Forelimb muscle (tissue), 1 donor: ENCODE measurements at regions not wholly inside any gene's neighbourhood (a gene's known extent, or its start where the extent isn't known, plus 50 kb on each side); places are given as distances from the start of the nearest gene placed in this dataset.
"Not testable (repeated sequence)": the region's sequence is repeated elsewhere in the genome, so short reads cannot be mapped to it uniquely, and the experiment has no call there.

Experiments used
- DNase-seq: peaks from one replicate; pipeline ENCODE4 v3.0.0-alpha.2; 2013; ENCODE audit warnings: low read depth

GRCh38 chr7:66503551-66504031 lies 125.1 kb upstream of the KCTD7 start:
- DNase-seq = no peak

DNA sequence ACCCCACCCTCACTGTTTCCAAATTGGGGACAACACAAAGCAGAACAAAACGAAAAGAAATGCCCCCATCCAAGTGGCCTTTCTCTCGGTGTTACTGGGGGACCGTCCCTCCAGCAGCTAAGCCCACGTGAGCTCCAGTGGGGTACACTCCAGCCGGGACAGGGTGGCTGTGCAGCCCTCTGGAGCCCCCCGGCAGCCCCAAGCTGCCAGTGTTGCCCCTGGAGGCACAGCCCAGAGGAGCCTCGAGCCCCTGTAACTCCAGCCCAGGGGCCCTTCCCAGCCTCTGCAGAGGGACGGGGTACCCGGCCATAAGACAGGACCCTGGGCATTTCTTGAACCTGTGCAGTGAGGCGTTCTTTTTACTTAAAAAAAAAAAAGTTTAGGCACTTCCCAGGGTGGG lies 124.5 kb upstream of the KCTD7 start:
- no peak for DNase-seq

- no peak for DNase-seq
These were observed 123.7 kb upstream of the KCTD7 start for GRCh38 chr7:66505009-66505408.

DNA sequence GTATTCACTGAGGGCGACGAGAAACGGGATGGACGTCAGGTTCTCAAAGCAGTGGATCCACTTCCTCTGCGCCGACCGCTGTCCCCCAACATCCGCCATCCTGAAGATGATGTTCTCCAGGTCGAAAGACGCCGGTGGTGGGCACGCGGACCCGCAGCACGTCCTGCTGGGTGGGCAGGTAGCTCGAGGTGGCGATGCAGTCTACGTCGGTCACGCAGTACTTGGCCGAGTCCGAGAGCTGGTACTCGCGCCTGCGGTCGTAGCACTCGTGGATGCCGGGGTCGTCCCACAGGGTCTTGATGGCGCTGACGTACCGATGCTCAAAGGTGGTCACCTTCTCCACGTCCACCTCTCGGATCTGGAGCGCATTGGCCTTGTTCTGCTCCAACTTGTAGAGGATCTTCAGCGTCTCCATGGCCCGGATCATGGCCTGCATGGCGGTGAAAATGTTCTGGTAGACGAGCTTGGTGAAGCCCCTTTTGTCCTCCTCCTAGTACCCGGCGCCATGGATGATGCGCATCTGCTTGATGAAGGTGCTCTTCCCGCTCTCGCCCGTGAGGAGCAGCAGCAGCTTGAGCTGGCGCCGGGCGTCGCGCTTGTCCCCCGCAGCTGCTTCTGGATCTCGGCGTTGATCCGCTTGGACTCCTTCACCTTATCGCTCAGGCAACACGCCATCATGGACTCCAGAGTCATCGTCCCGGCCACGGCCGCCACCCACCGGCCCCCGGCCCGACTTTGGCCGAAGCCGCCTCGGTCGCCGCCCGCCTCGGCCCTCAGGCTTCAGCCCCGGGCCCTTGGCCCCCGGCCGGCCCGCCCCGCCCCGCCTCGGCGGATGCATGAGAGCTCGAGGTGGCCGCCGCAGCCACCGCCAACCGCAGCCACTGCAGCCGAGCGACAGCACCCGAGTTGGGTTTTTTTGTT lies 122.9 kb upstream of the KCTD7 start:
- DNase-seq = no peak

DNA sequence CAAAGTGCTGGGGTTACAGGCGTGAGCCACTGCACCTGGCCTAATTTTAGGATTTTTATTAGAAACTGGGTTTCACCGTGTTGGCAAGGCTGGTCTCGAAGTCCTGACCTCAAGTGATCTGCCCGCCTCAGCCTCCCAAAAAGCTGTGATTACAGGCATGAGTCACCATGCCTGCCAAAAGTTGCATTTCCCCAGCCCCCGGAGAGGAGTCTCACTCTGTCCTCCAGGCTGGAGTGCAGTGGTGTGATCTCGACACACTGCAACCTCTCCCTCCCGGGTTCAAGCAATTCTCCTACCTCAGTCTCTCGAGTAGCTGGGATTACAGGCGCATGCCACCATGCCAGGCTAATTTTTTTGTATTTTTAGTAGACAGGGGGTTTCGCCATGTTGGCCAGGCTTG lies 122.0 kb upstream of the KCTD7 start:
- not testable (repeated sequence) for DNase-seq

- DNase-seq = no peak
These were observed 120.9 kb upstream of the KCTD7 start for GRCh38 chr7:66507764-66508296.

DNA sequence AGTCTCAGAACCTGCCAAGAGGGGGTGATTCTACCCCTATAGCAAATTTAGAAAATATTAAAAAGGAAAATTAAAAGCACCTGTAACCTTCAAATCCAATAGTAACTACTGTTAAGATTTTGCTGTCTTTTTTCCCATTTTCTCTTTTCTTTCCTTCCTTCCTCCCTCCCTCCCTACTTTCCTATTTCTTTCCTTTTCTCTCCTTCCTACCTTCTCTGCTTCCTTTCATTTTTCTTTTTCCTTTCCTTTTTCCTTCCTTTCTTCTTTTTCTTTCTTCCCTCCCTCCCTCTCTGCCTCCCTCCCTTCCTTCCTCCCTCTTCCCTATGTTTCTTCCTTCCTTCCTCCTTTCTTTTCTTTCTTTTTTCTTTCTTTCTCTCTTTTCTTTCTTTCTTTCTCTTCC lies 120.2 kb upstream of the KCTD7 start:
- no peak for DNase-seq

DNA sequence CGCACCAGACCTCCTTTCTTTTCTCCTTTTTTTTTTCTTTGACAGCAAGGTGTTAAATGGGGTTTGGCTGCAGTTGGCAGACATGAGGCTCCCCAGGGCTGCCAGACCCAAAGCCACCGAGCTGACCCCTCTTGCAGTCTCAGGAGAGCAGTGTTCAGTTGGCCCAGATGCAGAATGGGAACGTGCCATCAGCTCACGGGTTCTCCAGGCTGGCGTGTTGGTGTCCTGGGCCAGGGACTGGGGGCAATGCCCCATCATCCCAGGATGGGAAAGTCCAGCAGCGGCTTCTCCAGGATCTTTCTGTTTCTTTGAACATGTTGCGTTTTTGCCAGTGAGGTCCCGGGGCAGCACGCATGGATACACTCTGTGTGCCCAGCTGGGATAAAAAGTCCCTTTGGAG lies 114.6 kb upstream of the KCTD7 start:
- no peak for DNase-seq

DNA sequence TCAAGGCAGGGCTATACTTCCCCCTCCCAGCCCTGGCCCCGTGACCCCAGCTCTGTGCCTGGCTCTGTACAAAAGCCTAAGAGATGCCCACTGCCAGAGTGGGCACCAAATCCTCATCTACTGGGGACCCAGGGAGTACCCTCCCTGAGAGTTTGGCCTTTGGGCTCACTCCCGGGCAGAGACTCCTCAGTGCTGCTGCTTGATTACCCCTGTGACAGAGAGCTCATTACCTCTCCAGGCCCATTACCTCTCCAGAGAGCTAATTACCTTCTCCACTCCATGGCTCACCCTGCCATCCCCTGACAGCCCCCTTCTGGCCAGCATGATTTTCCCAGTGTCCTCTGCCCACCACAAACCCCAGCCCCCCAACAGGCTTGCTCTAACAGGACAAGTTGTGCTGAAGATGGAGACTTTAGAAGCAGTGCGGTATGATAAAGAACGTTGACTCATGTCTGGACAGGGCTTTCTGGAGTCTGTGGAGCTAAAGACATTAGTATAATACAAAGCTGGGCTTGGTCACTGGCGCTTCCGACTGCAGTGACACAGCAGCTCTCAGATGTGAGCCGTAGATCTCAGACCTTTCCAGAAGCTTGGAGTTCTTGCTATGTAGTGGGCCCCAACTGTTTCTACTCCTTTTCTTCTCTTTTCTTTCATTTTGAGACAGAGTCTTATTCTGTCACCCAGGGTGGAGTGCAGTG lies 111.3 kb upstream of the KCTD7 start:
- no peak for DNase-seq

DNA sequence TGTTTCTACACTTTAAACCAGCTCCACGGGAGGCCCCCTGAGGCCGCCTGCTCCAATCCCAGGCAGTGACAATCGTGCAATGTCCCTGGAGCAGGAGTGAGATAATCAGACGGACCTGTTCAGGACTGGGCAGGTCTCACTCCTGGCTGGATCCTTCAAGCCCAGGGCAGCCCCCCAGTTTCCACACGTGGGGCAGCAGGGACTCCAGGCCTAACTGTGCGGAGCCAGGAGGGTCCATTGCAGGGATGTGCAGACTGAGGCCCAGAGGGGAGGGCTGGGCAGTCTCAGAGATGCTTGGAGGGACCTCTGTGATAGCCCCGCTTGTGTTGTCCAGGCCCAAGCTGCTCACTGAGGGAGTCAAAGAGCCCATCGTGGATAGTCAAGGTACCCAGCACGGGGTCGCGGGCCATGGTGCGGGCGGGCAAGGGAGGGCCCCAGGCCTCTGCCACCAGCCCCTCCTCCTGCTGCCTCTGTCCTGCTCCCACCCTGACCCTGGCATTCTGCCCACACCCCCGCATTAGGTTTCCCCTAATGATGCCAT lies 110.5 kb upstream of the KCTD7 start:
- DNase-seq = no peak

DNA sequence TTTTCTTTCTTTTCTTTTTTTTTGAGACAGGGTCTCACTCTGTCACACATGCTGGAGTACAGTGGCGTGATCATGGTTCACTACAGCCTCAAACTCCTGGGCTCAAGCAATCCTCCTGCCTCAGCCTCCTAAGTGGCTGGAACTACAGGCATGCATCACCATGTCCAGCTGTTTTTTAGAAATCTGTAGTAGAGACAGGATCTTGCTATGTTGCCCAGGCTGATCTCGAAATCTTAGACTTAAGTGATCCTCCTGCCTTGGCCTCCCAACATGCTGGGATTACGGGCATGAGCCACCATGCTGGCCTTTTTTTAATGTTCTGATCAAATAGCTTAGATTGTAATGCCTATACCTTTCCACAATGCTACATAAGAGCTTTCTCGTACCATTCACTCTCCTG lies 107.0 kb upstream of the KCTD7 start:
- no peak for DNase-seq

DNA sequence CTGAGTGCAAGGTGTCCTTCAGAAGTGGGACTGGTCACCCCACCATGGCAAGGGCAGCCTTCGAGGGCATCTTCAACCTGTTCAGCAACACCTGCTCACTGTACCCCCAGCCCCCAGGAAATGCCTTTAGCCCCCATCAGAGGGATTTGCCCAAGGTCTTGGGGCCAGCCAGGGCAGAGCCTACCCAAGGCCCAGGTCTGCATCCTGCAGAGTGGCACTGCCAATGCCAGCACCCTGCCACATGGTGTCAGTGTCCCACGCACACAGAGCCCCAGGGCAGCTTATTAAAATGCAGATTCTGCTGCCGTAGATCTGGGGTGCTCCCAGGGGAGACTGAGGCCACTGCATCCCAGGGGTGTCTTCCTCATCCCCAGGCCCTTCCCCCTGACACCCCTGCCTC lies 106.2 kb upstream of the KCTD7 start:
- DNase-seq = no peak

- DNase-seq = no peak
These were observed 105.3 kb upstream of the KCTD7 start for GRCh38 chr7:66523409-66523808.

DNA sequence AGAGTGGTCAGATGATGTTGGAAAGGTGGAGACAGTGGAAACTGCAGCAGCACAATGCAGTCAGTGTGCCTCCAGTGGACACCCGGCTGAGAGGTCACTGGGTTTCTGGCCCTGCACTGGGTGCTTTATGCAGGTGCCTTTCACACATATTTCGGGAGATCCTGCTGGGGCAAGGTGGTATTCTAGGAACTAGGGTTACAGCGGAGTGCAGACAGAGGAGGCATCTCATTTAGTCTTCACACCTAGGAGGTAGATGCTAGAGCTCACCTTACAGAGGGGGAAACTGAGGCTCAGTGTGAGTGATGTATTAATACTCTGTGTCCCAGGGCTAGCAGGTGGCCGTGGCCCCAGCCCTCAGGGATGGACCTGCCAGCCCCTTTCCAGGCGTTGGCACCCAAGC lies 103.9 kb upstream of the KCTD7 start:
- DNase-seq = no peak

DNA sequence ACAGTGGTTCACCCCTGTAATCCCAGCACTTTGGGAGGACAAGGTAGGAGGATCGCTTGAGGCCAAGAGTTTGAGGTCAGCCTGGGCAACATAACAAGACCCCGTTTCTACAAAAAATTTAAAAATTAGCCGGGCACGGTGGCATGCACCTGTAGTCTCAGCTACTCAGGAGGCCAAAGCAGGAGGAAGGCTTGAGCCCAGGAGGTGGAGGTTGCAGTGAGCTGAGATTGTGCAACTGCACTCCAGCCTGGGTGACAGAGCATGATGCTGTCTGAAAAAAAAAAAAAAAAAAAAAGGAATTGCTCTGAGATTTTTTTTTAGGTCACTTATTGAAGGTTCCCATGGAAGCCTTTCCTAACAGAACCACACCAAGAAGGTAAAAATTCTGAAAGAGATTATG lies 101.9 kb upstream of the KCTD7 start:
- not testable (repeated sequence) for DNase-seq

DNA sequence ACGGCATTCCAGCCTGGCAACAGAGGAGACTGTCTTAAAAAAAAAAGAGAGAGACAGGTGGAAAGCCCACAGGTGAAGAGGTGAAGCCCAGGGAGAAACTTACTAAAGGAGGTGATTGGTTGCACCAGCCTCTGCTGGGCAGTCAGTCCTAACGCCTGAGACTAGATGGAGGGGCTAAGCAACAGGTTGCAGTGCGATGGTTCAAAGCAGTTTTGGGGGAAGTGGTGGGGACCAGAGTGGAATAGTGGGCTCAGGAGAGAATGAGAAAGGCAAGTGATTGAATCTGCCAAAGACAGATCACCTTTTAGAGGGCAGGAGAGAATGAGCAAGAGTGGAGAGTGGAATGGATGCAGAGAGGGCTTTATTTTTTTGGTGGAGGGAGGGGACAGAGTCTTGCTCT lies 100.0 kb upstream of the KCTD7 start:
- DNase-seq = no peak

DNA sequence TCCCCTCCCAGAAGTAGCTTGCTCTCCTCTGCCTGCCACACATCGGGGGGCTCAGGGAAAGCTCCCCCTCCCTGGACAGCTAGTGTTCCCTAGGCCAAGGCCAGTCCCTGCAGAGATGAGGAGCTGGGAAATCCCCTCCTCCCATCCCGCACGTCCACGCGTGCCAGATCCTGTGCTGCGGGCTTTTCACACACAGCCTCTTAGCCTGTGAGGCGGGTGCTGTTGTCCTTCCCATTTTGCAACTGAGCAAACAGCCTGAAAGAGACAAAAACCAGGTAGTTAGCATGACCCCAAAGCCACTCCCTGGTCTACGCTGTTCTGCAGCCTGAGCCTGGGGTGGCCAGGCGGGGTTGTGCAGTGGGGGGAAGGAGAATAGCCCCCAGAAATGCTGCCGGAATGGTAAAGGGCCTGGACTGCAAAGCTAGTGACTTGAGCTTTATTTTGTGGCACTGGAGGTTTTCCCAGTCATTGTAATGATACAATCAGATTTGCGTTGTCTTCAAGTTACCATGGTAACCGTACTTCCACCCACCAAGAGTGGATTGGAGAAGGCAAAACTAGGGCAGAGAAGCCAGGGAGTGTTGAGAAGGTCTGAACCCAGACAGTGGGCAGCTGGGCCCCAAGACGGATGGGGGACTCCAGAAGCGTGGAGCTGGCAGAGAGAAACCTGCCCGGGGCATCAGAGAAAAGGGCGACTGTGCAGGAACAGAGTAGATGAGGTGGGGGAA lies 98.6 kb upstream of the KCTD7 start:
- DNase-seq = no peak

DNA sequence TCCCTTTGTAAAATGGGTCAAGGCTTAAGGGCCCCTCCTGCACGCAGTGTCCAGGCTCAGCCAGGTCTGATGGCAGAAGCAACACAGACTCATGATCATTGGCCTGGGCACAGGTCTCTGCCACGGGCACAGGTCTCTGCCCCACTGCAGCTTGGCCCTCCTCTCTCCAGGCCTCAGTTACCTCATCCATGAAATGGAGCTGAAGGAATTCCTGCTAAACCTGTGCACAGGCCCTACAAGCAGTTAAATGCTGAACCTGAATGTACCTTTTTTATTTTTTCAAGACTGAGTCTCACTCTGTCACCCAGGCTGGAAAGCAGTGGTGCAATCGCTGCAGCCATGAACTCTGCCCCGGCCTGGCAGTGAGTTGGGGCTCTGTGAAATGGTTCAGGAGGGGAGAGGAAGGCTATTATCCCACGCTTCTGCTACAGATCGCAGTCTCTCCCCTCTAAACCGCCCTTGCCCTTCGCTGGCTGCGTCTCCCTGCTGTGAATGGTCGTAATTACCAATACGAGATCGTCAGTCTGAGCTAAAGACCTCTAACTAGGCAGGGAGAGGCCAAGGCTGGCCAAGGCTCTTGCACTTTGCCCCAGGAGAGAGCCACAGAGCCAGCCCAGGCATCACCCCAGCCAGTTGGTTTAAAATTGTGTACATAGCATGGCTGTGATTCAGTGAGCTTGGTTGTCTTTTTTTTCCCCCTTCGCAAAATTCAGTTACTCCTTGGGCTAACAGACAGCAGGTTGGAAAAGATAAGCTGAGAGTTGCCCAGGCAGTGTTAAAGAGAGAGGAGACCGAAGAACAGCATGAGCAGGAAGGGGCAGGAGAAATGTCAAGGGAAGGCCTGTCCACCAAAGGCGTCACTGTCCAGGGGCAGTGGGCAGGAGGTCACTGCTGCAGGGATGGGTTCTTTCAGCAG lies 93.0 kb upstream of the KCTD7 start:
- DNase-seq = no peak

DNA sequence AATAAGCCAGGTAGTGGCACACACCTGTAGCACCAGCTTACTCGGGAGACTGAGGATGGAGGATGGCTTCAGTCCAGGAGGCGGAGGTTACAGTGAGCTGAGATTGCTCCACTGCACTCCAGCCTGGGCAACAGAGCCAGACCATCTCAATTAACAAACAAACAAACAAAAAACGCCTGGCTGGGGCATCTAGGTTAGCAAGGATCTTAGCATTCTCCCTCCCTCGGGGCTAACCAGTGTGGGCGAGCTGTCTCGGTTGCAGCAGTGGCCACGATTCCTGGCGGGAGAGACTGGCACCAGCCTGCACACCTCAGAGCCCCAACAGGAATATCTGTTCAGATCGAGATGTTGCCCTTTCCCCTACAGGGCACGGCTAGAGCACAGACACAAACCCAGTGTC lies 91.3 kb upstream of the KCTD7 start:
- no peak for DNase-seq

DNA sequence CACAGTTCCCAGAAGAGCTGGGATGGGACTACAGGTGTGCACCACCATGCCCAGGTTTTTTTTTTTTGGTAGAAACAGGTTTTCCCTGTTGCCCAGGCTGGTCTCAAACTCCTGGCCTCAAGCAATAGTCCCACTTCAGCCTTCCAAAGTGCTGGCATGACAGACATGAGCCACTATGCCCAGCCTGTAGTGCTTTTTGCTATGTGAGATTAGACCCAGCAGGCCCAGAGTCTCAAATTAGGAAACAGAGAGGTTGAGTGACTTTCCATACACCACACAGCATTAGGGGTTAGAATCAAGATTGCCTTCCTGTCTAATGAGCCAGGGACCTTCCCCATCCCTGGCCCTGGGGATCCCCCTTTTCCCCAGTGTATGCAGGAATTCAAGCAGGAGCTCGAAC lies 90.8 kb upstream of the KCTD7 start:
- DNase-seq = no peak

GRCh38 chr7:66539264-66539623 lies 89.4 kb upstream of the KCTD7 start:
- DNase-seq = no peak
